ENCODE measurements at regions not wholly inside any gene's neighbourhood (a gene's known extent, or its start where the extent isn't known, plus 50 kb on each side); places are given as distances from the start of the nearest gene placed in this dataset.

GRCh38 chr13:48783181-48783630 is 129.5 kb downstream of the CYSLTR2 start:
- H3K36me3 ChIP-seq (ENCODE audit: insufficient read depth, low read length): no peaks in the 10 kb centered on the region

GRCh38 chr13:48783695-48784230 is 130.0 kb downstream of the CYSLTR2 start:
- no peak overlapping the region for H3K4me2 ChIP-seq (ENCODE audit: low read length)
- no peaks in the 10 kb centered on the region for H3F3A ChIP-seq (ENCODE audit: insufficient read depth, low read length, poor library complexity, severe bottlenecking)
- H3K9ac ChIP-seq (ENCODE audit: low read length): no peak overlapping the region
- TF ChIP-seq CTCF (IDR thresholded peaks at IDR 0.05; ENCODE audit: poor library complexity, severe bottlenecking) (no peak), SMC3 (conservative IDR thresholded peaks at IDR 0.05; ENCODE audit: poor library complexity) (no peak), REST (IDR thresholded peaks at IDR 0.05; ENCODE audit: borderline replicate concordance) (no peak), TAF1 (IDR thresholded peaks at IDR 0.05; ENCODE audit: low read depth) (no peak), MXI1 (conservative IDR thresholded peaks at IDR 0.05; ENCODE audit: poor library complexity, severe bottlenecking) (no peak), POLR2AphosphoS5 (IDR thresholded peaks at IDR 0.05) (no peak)
- no peak overlapping the region for H3K4me3 ChIP-seq (ENCODE audit: low read length)
- no peaks in the 10 kb centered on the region for H3K9me3 ChIP-seq (ENCODE audit: low read length)
- H2AFZ ChIP-seq (ENCODE audit: low read depth, low read length): no peak overlapping the region
- H3K9me2 ChIP-seq (ENCODE audit: insufficient read depth, low read length): no peaks in the 10 kb centered on the region
- H3K27me3 ChIP-seq (ENCODE audit: insufficient read depth, low read depth, low read length): no peaks in the 10 kb centered on the region
- no peaks in the 10 kb centered on the region for H4K20me1 ChIP-seq (ENCODE audit: insufficient read depth)
- no peak overlapping the region for H3K27ac ChIP-seq (ENCODE audit: low read length)
- no peaks in the 10 kb centered on the region for H3K79me2 ChIP-seq (replicated peaks; ENCODE audit: insufficient read depth, low read length)
- no peaks in the 10 kb centered on the region for H3K36me3 ChIP-seq (ENCODE audit: insufficient read depth, low read length)

More at GRCh38 chr13:48783181-48783630, 129.5 kb downstream of the CYSLTR2 start:
- Histone ChIP-seq H2AFZ (ENCODE audit: low read depth, low read length) (no peak overlapping the region), H3K27me3 (ENCODE audit: insufficient read depth, low read depth, low read length) (no peaks in the 10 kb centered on the region), H3K9ac (ENCODE audit: low read length) (no peak overlapping the region), H3K79me2 (replicated peaks; ENCODE audit: insufficient read depth, low read length) (no peaks in the 10 kb centered on the region), H3F3A (ENCODE audit: insufficient read depth, low read length, poor library complexity, severe bottlenecking) (no peaks in the 10 kb centered on the region), H3K9me2 (ENCODE audit: insufficient read depth, low read length) (no peaks in the 10 kb centered on the region), H3K9me3 (ENCODE audit: low read length) (no peaks in the 10 kb centered on the region), H3K4me3 (ENCODE audit: low read length) (no peak overlapping the region), H3K4me2 (ENCODE audit: low read length) (no peak overlapping the region), H3K27ac (ENCODE audit: low read length) (no peak overlapping the region), H4K20me1 (ENCODE audit: insufficient read depth) (no peaks in the 10 kb centered on the region)
- TF ChIP-seq POLR2AphosphoS5 (IDR thresholded peaks at IDR 0.05) (no peak), EP300 (conservative IDR thresholded peaks at IDR 0.05; ENCODE audit: poor library complexity, severe bottlenecking) (no peak), MXI1 (conservative IDR thresholded peaks at IDR 0.05; ENCODE audit: poor library complexity, severe bottlenecking) (no peak)

DNA sequence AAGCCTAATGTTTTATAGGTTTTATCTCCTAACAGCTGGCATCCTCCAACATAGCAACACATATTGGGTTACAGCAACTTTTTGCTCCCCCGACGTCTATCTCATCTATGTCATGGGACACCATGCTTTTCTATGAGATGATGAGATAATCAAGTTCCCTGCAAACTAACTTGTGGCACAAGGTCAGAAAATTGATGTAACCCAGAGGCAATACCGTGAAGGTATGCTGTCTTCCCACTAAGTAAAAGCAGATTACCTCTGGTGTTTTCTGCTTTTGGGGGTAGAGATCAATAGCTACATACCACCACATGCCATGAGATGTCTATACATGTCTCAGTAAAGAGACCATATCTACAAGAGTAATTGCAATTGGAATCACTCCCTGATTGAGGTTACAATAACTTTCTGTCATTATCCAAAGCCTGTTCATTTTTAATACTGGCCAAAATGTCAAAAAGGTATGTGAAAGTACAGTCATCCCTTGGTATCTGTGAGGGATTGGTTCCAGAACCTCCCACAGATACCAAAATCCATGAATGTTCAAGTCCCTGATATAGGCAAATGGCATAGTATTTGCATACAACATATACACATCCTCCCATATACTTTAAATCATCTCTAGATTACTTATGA is 131.3 kb downstream of the CYSLTR2 start:
- no peaks in the 10 kb centered on the region for H3K79me2 ChIP-seq (replicated peaks; ENCODE audit: insufficient read depth, low read length)
- no peaks in the 10 kb centered on the region for H3K36me3 ChIP-seq (ENCODE audit: insufficient read depth, low read length)

More for the DNA sequence above, 131.3 kb downstream of the CYSLTR2 start:
- Histone ChIP-seq H2AFZ (ENCODE audit: low read depth, low read length) (no peak overlapping the region), H3K27ac (ENCODE audit: low read length) (no peak overlapping the region), H3K9me2 (ENCODE audit: insufficient read depth, low read length) (no peaks in the 10 kb centered on the region), H3K9ac (ENCODE audit: low read length) (no peak overlapping the region), H3K4me3 (ENCODE audit: low read length) (no peak overlapping the region), H4K20me1 (ENCODE audit: insufficient read depth) (no peaks in the 10 kb centered on the region), H3K9me3 (ENCODE audit: low read length) (no peaks in the 10 kb centered on the region), H3F3A (ENCODE audit: insufficient read depth, low read length, poor library complexity, severe bottlenecking) (no peaks in the 10 kb centered on the region), H3K4me2 (ENCODE audit: low read length) (no peak overlapping the region), H3K27me3 (ENCODE audit: insufficient read depth, low read depth, low read length) (no peaks in the 10 kb centered on the region)
- TF ChIP-seq MXI1 (conservative IDR thresholded peaks at IDR 0.05; ENCODE audit: poor library complexity, severe bottlenecking): no peak
- TF ChIP-seq EZH2 (IDR thresholded peaks at IDR 0.05; ENCODE audit: borderline replicate concordance, insufficient read depth, low read length, poor library complexity, severe bottlenecking): no peak
- TF ChIP-seq TAF1 (IDR thresholded peaks at IDR 0.05; ENCODE audit: low read depth): no peak
- no peak for TF ChIP-seq POLR2AphosphoS5 (IDR thresholded peaks at IDR 0.05)
- TF ChIP-seq EP300 (conservative IDR thresholded peaks at IDR 0.05; ENCODE audit: poor library complexity, severe bottlenecking): no peak
- TF ChIP-seq REST (IDR thresholded peaks at IDR 0.05; ENCODE audit: borderline replicate concordance): no peak
- no peak for TF ChIP-seq CTCF (IDR thresholded peaks at IDR 0.05; ENCODE audit: poor library complexity, severe bottlenecking)
- TF ChIP-seq SMC3 (conservative IDR thresholded peaks at IDR 0.05; ENCODE audit: poor library complexity): no peak
- TF ChIP-seq RAD21 (conservative IDR thresholded peaks at IDR 0.05): no peak

Data from neural cell (in vitro differentiated cells).